Gastrocnemius medialis (tissue), 4 donors: ENCODE measurements at regions not wholly inside any gene's neighbourhood (a gene's known extent, or its start where the extent isn't known, plus 50 kb on each side); places are given as distances from the start of the nearest gene placed in this dataset.

Experiments used
- ATAC-seq, 2 donors: fragments of 150-250 bp; one replicate each; pipeline ENCODE4 v1.9.1; 2016
- DNase-seq, 2 donors: peaks; one replicate each; pipeline ENCODE4 v3.0.0-alpha.2; 2019
- H3K27ac ChIP-seq, 4 donors: fragments of 200-600 bp; sonication (generic); 1 replicate in 1 of 4; 2 replicates in 3 of 4; pipeline ENCODE4 v1.5.1; 2016 to 2018; ENCODE audit warnings: mild to moderate bottlenecking in 2 of 4, moderate library complexity in 1 of 4
- H3K27me3 ChIP-seq, 3 donors: fragments of 200-600 bp; sonication (generic) in 2 of 3; 1 replicate in 1 of 3; 2 replicates in 2 of 3; pipeline versions ENCODE4 v1.5.1 to v1.6.0; 2016 to 2019; ENCODE audit warnings: mild to moderate bottlenecking in 1 of 3, moderate library complexity in 1 of 3
- H3K36me3 ChIP-seq, 2 donors: fragments of 200-600 bp; sonication (generic) in 1 of 2; one replicate each; pipeline ENCODE4 v1.5.1; 2017 to 2018
- H3K4me1 ChIP-seq, 2 donors: fragments of 200-600 bp; sonication (generic) in 1 of 2; one replicate each; pipeline ENCODE4 v1.5.1; 2016 to 2017; ENCODE audit warnings: mild to moderate bottlenecking in 2 of 2
- H3K4me3 ChIP-seq, 4 donors: fragments of 200-600 bp; sonication (generic) in 3 of 4; 1 replicate in 1 of 4; 2 replicates in 3 of 4; pipeline ENCODE4 v1.5.1; 2016 to 2019; ENCODE audit warnings: mild to moderate bottlenecking in 2 of 4
- H3K9me3 ChIP-seq, 3 donors: fragments of 200-600 bp; sonication (generic) in 2 of 3; 1 replicate in 1 of 3; 2 replicates in 2 of 3; pipeline ENCODE4 v1.5.1; 2016 to 2019
- CTCF ChIP-seq, 5 experiments: fragments of 450-650 bp in 3 of 5; fragments of 200-600 bp in 2 of 5; sonication (generic) in 2 of 5; IDR thresholded peaks in 4 of 5; conservative IDR thresholded peaks in 1 of 5; 1 replicate in 4 of 5; 2 replicates in 1 of 5; pipeline ENCODE4 v1.5.1; 2016 to 2019; ENCODE audit warnings: antibody characterized with exemption in 5 of 5, mild to moderate bottlenecking in 3 of 5, moderate library complexity in 3 of 5
- POLR2A ChIP-seq, 2 donors: fragments of 450-650 bp; IDR thresholded peaks; one replicate each; pipeline ENCODE4 v1.6.1; 2017; ENCODE audit warnings: antibody characterized with exemption in 2 of 2, mild to moderate bottlenecking in 2 of 2, moderate library complexity in 2 of 2
- in situ Hi-C, 4 donors: fragments of 200-750 bp; cut with MboI; loops; one replicate each; pipeline versions ENCODE4 v1.15.0 to v1.8.0; 2017; ENCODE audit warnings: low sequenced_read_pairs in 4 of 4
- intact Hi-C: fragments of 100-400 bp; cut with DNase I; formaldehyde crosslinking; loops from one replicate; pipeline ENCODE4 v1.15.1; 2023; ENCODE audit warnings: low total_unique reads

DNA sequence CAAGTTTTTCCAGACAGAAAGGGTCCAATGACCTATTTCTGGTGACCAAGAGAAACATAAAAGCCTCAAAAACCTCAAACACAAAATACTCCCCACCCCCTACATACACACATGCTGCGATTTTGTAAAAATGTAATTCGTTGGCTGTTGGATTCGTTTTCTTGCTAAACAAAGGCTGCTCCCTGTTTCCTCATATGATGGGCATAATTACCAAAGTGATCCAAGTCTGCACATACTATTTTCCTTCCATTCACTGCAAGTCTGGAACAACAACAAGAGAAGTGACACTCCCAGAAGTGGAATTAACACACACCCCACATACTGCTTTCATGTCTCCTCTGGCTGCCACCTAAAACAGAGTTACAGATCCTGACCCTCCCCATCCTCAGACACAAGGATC, 131.9 kb downstream of the RAP2A start:
- Histone ChIP-seq H3K36me3 (no peaks in the 10 kb centered on the region), H3K4me3 (no peak overlapping the region), H3K4me1 (no peaks in the 10 kb centered on the region), H3K27me3 (peaks cover 0 to 4% (median 0%) of the 10 kb centered on the region in 3 donors), H3K9me3 (no peaks in the 10 kb centered on the region), H3K27ac (no peak overlapping the region)
- in situ Hi-C loops (no loop called here), intact Hi-C loops (no loop called here)
- ATAC-seq (no peak), DNase-seq (no peak)
- no peak for TF ChIP-seq CTCF (IDR thresholded peaks at IDR 0.05 in 4 of 5, conservative IDR thresholded peaks at IDR 0.05 in 1 of 5)
- TF ChIP-seq POLR2A (IDR thresholded peaks at IDR 0.05): no peak

GRCh38 chr13:97566907-97567306, 132.9 kb downstream of the RAP2A start:
- intact Hi-C loops (no loop called here), in situ Hi-C loops (no loop called here)
- no peaks in the 10 kb centered on the region for H3K36me3 ChIP-seq
- H3K4me1 ChIP-seq: no peaks in the 10 kb centered on the region
- TF ChIP-seq CTCF (IDR thresholded peaks at IDR 0.05 in 4 of 5, conservative IDR thresholded peaks at IDR 0.05 in 1 of 5): no peak
- TF ChIP-seq POLR2A (IDR thresholded peaks at IDR 0.05): no peak
- H3K27ac ChIP-seq: no peak overlapping the region
- no peak overlapping the region for H3K4me3 ChIP-seq
- H3K27me3 ChIP-seq: peaks cover 0 to 4% (median 0%) of the 10 kb centered on the region in 3 donors
- ATAC-seq (no peak), DNase-seq (no peak)
- H3K9me3 ChIP-seq: no peaks in the 10 kb centered on the region

DNA sequence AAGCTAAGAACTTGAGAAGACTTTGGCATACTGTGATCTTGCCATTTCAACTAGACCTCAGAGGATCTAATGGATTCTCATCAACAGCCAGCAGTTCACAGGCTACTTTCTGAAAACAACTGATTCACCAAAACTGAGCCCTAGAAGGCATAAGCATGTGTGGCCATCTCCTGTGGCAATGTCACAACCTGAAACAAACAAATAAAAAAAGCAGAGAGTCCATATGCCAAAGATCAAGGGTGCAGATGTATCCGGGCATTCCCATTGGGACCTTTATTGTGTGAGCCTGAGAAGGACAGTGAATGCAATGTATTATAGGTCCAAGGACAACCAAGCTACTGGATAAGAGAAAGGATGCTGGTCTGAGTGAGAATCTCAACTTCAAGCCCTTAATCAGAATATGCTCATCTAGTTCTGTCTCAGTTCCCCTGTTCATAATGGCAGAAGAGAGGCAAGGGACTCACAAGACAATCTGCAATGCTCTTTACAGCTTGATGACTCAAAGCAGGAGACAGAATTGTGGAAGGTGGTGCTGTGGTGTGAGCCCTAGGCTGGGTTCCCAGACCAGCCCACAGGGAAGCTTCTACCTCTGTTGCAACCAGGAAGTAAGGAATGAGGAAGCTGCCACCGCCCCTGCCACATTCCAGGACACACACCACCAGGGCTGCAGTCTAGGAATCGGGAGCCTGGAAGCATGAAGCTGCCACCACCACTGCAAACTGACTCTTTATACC, 133.7 kb downstream of the RAP2A start:
- DNase-seq (no peak), ATAC-seq (no peak)
- intact Hi-C loops: no loop called here
- TF ChIP-seq POLR2A (IDR thresholded peaks at IDR 0.05) (no peak), CTCF (IDR thresholded peaks at IDR 0.05 in 4 of 5, conservative IDR thresholded peaks at IDR 0.05 in 1 of 5) (no peak)
- Histone ChIP-seq H3K27me3 (peaks cover 0 to 4% (median 0%) of the 10 kb centered on the region in 3 donors), H3K27ac (no peak overlapping the region), H3K4me1 (no peaks in the 10 kb centered on the region), H3K36me3 (no peaks in the 10 kb centered on the region), H3K4me3 (no peak overlapping the region), H3K9me3 (no peaks in the 10 kb centered on the region)
- in situ Hi-C loops: no loop called here

DNA sequence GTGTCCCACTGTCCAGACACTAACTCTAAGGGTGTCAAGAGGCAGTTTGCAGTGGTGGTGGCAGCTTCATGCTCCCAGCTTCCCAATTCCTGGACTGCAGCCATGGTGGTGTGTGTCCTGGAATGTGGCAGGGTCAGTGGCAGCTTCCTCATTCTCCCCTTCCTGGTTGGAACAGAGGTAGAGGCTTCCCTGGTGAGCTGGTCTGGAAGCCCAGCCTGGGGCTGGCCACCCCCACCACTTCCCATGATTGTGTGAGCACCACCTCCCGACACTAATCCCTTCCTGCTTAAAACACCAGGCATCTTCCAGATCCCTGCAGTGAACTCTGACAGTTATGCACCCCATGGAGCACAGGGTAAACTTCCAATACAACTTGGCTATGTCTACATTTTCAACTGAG, 134.9 kb downstream of the RAP2A start:
- Histone ChIP-seq H3K36me3 (no peaks in the 10 kb centered on the region), H3K4me1 (no peaks in the 10 kb centered on the region), H3K27me3 (peaks cover 0 to 4% (median 0%) of the 10 kb centered on the region in 3 donors), H3K9me3 (no peaks in the 10 kb centered on the region), H3K27ac (no peak overlapping the region), H3K4me3 (no peak overlapping the region)
- in situ Hi-C loops (no loop called here), intact Hi-C loops (no loop called here)
- ATAC-seq: no peak
- DNase-seq: no peak
- no peak for TF ChIP-seq CTCF (IDR thresholded peaks at IDR 0.05 in 4 of 5, conservative IDR thresholded peaks at IDR 0.05 in 1 of 5)
- TF ChIP-seq POLR2A (IDR thresholded peaks at IDR 0.05): no peak

DNA sequence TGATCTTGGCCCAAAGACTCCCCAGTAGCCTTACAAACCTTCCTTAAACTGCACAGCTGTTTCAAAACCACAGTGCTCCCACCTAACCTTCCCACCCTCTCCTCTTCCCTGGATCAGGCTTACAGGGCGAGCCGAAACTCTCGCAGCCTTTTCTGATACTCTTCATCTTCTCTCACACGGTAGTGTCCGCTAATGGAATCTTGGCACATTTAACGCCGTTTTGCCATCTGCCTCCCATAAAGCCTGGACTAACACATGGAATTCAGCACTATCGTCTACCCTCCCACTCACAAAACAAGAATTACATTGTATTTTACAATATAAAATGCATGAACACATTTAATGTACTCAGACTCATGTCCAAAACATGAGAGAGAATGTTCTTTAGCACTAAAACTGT, 135.9 kb downstream of the RAP2A start:
- no peak overlapping the region for H3K4me3 ChIP-seq
- H3K4me1 ChIP-seq: no peaks in the 10 kb centered on the region
- DNase-seq (no peak), ATAC-seq (no peak)
- intact Hi-C loops (no loop called here), in situ Hi-C loops (no loop called here)
- peaks cover 0 to 4% (median 0%) of the 10 kb centered on the region in 3 donors for H3K27me3 ChIP-seq
- no peaks in the 10 kb centered on the region for H3K36me3 ChIP-seq
- H3K9me3 ChIP-seq: no peaks in the 10 kb centered on the region
- no peak overlapping the region for H3K27ac ChIP-seq
- TF ChIP-seq CTCF (IDR thresholded peaks at IDR 0.05 in 4 of 5, conservative IDR thresholded peaks at IDR 0.05 in 1 of 5): no peak
- TF ChIP-seq POLR2A (IDR thresholded peaks at IDR 0.05): no peak
